Erythroblast (primary cell): ENCODE measurements at regions not wholly inside any gene's neighbourhood (a gene's known extent, or its start where the extent isn't known, plus 50 kb on each side); places are given as distances from the start of the nearest gene placed in this dataset.

ENCODE experiments used
- DNase-seq, 2 experiments: peaks; one replicate each; lab custom pipeline; 2025; lab: John Stamatoyannopoulos, UW
- GATA1 ChIP-seq: IDR thresholded peaks from 2 replicates; pipeline ENCODE4 v1.6.1; 2011; ENCODE audit warnings: low read depth, mild to moderate bottlenecking, control low read depth, low read length, moderate library complexity
- POLR2A ChIP-seq: IDR thresholded peaks from 2 replicates; pipeline ENCODE4 v1.6.1; 2011; ENCODE audit warnings: mild to moderate bottlenecking, low read length

GRCh38 chr2:235148201-235149170 is 196.7 kb downstream of the SH3BP4 start:
- DNase-seq = no peak
- TF ChIP-seq GATA1 = no peak
- TF ChIP-seq POLR2A = no peak

- no peak for DNase-seq
- no peak for TF ChIP-seq GATA1
- no peak for TF ChIP-seq POLR2A
These were observed 197.4 kb downstream of the SH3BP4 start for GRCh38 chr2:235149240-235149659.

GRCh38 chr2:235149736-235150135 is 197.9 kb downstream of the SH3BP4 start:
- no peak for DNase-seq
- TF ChIP-seq POLR2A = no peak
- TF ChIP-seq GATA1 = no peak

GRCh38 chr2:235151152-235151551 is 199.3 kb downstream of the SH3BP4 start:
- no peak for DNase-seq
- TF ChIP-seq POLR2A = no peak
- TF ChIP-seq GATA1 = no peak

GRCh38 chr2:235155163-235155562 is 203.3 kb downstream of the SH3BP4 start:
- TF ChIP-seq GATA1 (no peak), POLR2A (no peak)
- DNase-seq = no peak

- no peak for TF ChIP-seq GATA1
- DNase-seq = no peak
These were observed 204.2 kb downstream of the SH3BP4 start for GRCh38 chr2:235156055-235156454.

- no peak for DNase-seq
- TF ChIP-seq GATA1 = no peak
- TF ChIP-seq POLR2A = no peak
These were observed 206.1 kb downstream of the SH3BP4 start for GRCh38 chr2:235157746-235158482.

GRCh38 chr2:235160281-235160810 is 208.5 kb downstream of the SH3BP4 start:
- TF ChIP-seq GATA1 (no peak), POLR2A (no peak)
- DNase-seq = no peak

- no peak for DNase-seq
- TF ChIP-seq GATA1 = no peak
- TF ChIP-seq POLR2A = no peak
These were observed 209.7 kb downstream of the SH3BP4 start for GRCh38 chr2:235161565-235161964.

- TF ChIP-seq GATA1 (no peak), POLR2A (no peak)
- no peak for DNase-seq
These were observed 210.4 kb downstream of the SH3BP4 start for GRCh38 chr2:235162082-235162836.

GRCh38 chr2:235162837-235163197 is 211.0 kb downstream of the SH3BP4 start:
- DNase-seq = no peak
- TF ChIP-seq GATA1 = no peak
- TF ChIP-seq POLR2A = no peak

GRCh38 chr2:235165136-235165535 is 213.3 kb downstream of the SH3BP4 start:
- TF ChIP-seq POLR2A = no peak
- TF ChIP-seq GATA1 = no peak
- DNase-seq = no peak

GRCh38 chr2:235165631-235166030 is 213.8 kb downstream of the SH3BP4 start:
- no peak for TF ChIP-seq POLR2A
- TF ChIP-seq GATA1 = no peak
- DNase-seq = no peak
